Stimulated activated naive B cell treated with anti-CD40 and anti-IgM and Interleukin-4, amounts not matched to agents 10 μg/mL and 1 μg/mL and 100 μg/mL, for 72 hours (primary cell): ENCODE measurements at regions not wholly inside any gene's neighbourhood (a gene's known extent, or its start where the extent isn't known, plus 50 kb on each side); places are given as distances from the start of the nearest gene placed in this dataset.

Source experiments
- ATAC-seq, 2 donors: fragments of 150-1000 bp; cut with Tn5 transposase; replicated peaks; 2 replicates each; pipeline ENCODE4 v1.10.0; 2021; ENCODE audit warnings: moderate library complexity in 1 of 2
- DNase-seq: peaks from one replicate; pipeline ENCODE4 v3.0.0; 2021
- H3K27ac Mint-ChIP-seq: one replicate; pipeline ENCODE4 v1.8.0; 2022; ENCODE audit warnings: mild to moderate bottlenecking, mixed read lengths
- H3K27me3 Mint-ChIP-seq, 2 donors: one replicate each; pipeline ENCODE4 v1.8.0; 2022; ENCODE audit warnings: mixed read lengths in 2 of 2
- H3K36me3 Mint-ChIP-seq, 2 donors: one replicate each; pipeline ENCODE4 v1.8.0; 2022; ENCODE audit warnings: mixed read lengths in 2 of 2, mild to moderate bottlenecking in 1 of 2
- H3K4me1 Mint-ChIP-seq, 2 donors: one replicate each; pipeline ENCODE4 v1.8.0; 2022; ENCODE audit warnings: mixed read lengths in 2 of 2, mild to moderate bottlenecking in 1 of 2
- H3K4me3 Mint-ChIP-seq, 2 donors: one replicate each; pipeline ENCODE4 v1.8.0; 2022; ENCODE audit warnings: mild to moderate bottlenecking in 2 of 2, mixed read lengths in 2 of 2, moderate library complexity in 1 of 2
- H3K9me3 Mint-ChIP-seq, 2 donors: one replicate each; pipeline ENCODE4 v1.8.0; 2022; ENCODE audit warnings: mixed read lengths in 2 of 2, mild to moderate bottlenecking in 1 of 2

- no peak overlapping the region for H3K27ac Mint-ChIP-seq
- no peaks in the 10 kb centered on the region for H3K4me1 Mint-ChIP-seq
- H3K9me3 Mint-ChIP-seq = peaks cover 2 to 6% of the 10 kb centered on the region in 2 donors
- no peak overlapping the region for H3K4me3 Mint-ChIP-seq
- DNase-seq = no peak
- peaks cover 7 to 9% of the 10 kb centered on the region in 2 donors for H3K27me3 Mint-ChIP-seq
- ATAC-seq = no peak
- H3K36me3 Mint-ChIP-seq = no peaks in the 10 kb centered on the region
These were observed 123.1 kb upstream of the RASSF8 start for GRCh38 chr12:25835385-25835784.

- H3K4me3 Mint-ChIP-seq = no peak overlapping the region
- DNase-seq (no peak), ATAC-seq (no peak)
- peaks cover 2 to 6% of the 10 kb centered on the region in 2 donors for H3K9me3 Mint-ChIP-seq
- no peaks in the 10 kb centered on the region for H3K36me3 Mint-ChIP-seq
- H3K27ac Mint-ChIP-seq = no peak overlapping the region
- no peaks in the 10 kb centered on the region for H3K4me1 Mint-ChIP-seq
- peaks cover 0 to 9% of the 10 kb centered on the region in 2 donors for H3K27me3 Mint-ChIP-seq
These were observed 120.5 kb upstream of the RASSF8 start for GRCh38 chr12:25838007-25838406.

- Mint-ChIP-seq H3K27me3 (peaks cover 0 to 9% of the 10 kb centered on the region in 2 donors), H3K36me3 (no peaks in the 10 kb centered on the region), H3K4me1 (no peaks in the 10 kb centered on the region), H3K9me3 (peaks cover 2 to 6% of the 10 kb centered on the region in 2 donors), H3K27ac (no peak overlapping the region), H3K4me3 (no peak overlapping the region)
- DNase-seq (no peak), ATAC-seq (no peak)
These were observed 119.0 kb upstream of the RASSF8 start for GRCh38 chr12:25839470-25839869.

- Mint-ChIP-seq H3K4me3 (no peak overlapping the region), H3K27me3 (peaks cover 0 to 4% of the 10 kb centered on the region in 2 donors), H3K9me3 (peaks cover under 1 to 2% of the 10 kb centered on the region in 2 donors), H3K36me3 (no peaks in the 10 kb centered on the region), H3K27ac (no peak overlapping the region), H3K4me1 (no peaks in the 10 kb centered on the region)
- no peak for DNase-seq
- no peak for ATAC-seq
These were observed 117.6 kb upstream of the RASSF8 start for GRCh38 chr12:25840678-25841465.

GRCh38 chr12:25842254-25842653, 116.2 kb upstream of the RASSF8 start:
- H3K9me3 Mint-ChIP-seq = no peaks in the 10 kb centered on the region

GRCh38 chr12:25843976-25844375, 114.5 kb upstream of the RASSF8 start:
- Mint-ChIP-seq H3K4me3 (no peak overlapping the region), H3K27me3 (no peaks in the 10 kb centered on the region), H3K4me1 (no peaks in the 10 kb centered on the region), H3K9me3 (no peaks in the 10 kb centered on the region), H3K36me3 (no peaks in the 10 kb centered on the region), H3K27ac (no peak overlapping the region)
- no peak for ATAC-seq
- DNase-seq = no peak

More at GRCh38 chr12:25842254-25842653, 116.2 kb upstream of the RASSF8 start:
- Mint-ChIP-seq H3K27me3 (no peaks in the 10 kb centered on the region), H3K4me3 (no peak overlapping the region), H3K4me1 (no peaks in the 10 kb centered on the region), H3K27ac (no peak overlapping the region), H3K36me3 (no peaks in the 10 kb centered on the region)
- no peak for DNase-seq
- no peak for ATAC-seq

- DNase-seq = no peak
- H3K9me3 Mint-ChIP-seq = no peaks in the 10 kb centered on the region
- no peak for ATAC-seq
- H3K4me1 Mint-ChIP-seq = no peaks in the 10 kb centered on the region
- H3K27ac Mint-ChIP-seq = no peak overlapping the region
- H3K27me3 Mint-ChIP-seq = no peaks in the 10 kb centered on the region
- H3K4me3 Mint-ChIP-seq = no peak overlapping the region
- no peaks in the 10 kb centered on the region for H3K36me3 Mint-ChIP-seq
These were observed 113.1 kb upstream of the RASSF8 start for GRCh38 chr12:25845415-25845814.

GRCh38 chr12:25852792-25853191, 105.7 kb upstream of the RASSF8 start:
- Mint-ChIP-seq H3K9me3 (no peaks in the 10 kb centered on the region), H3K4me1 (no peaks in the 10 kb centered on the region)

GRCh38 chr12:25853316-25854095, 105.0 kb upstream of the RASSF8 start:
- Mint-ChIP-seq H3K27ac (no peak overlapping the region), H3K9me3 (no peaks in the 10 kb centered on the region), H3K4me1 (no peaks in the 10 kb centered on the region), H3K4me3 (no peak overlapping the region), H3K27me3 (peaks cover 0 to 12% of the 10 kb centered on the region in 2 donors), H3K36me3 (no peaks in the 10 kb centered on the region)
- DNase-seq = no peak
- no peak for ATAC-seq

More at GRCh38 chr12:25852792-25853191, 105.7 kb upstream of the RASSF8 start:
- H3K4me3 Mint-ChIP-seq = no peak overlapping the region
- peaks cover 0 to 12% of the 10 kb centered on the region in 2 donors for H3K27me3 Mint-ChIP-seq
- ATAC-seq (no peak), DNase-seq (no peak)
- H3K27ac Mint-ChIP-seq = no peak overlapping the region
- no peaks in the 10 kb centered on the region for H3K36me3 Mint-ChIP-seq

GRCh38 chr12:25854991-25855390, 103.5 kb upstream of the RASSF8 start:
- ATAC-seq (no peak), DNase-seq (no peak)
- H3K4me1 Mint-ChIP-seq = no peaks in the 10 kb centered on the region
- peaks cover 0 to 12% of the 10 kb centered on the region in 2 donors for H3K27me3 Mint-ChIP-seq
- no peaks in the 10 kb centered on the region for H3K36me3 Mint-ChIP-seq
- no peak overlapping the region for H3K27ac Mint-ChIP-seq
- no peak overlapping the region for H3K4me3 Mint-ChIP-seq
- H3K9me3 Mint-ChIP-seq = no peaks in the 10 kb centered on the region

GRCh38 chr12:25855716-25856115, 102.8 kb upstream of the RASSF8 start:
- ATAC-seq = no peak
- H3K27me3 Mint-ChIP-seq = peaks cover 0 to 12% of the 10 kb centered on the region in 2 donors
- H3K4me1 Mint-ChIP-seq = no peaks in the 10 kb centered on the region
- no peak overlapping the region for H3K4me3 Mint-ChIP-seq
- H3K27ac Mint-ChIP-seq = no peak overlapping the region
- no peaks in the 10 kb centered on the region for H3K36me3 Mint-ChIP-seq
- H3K9me3 Mint-ChIP-seq = no peaks in the 10 kb centered on the region
- no peak for DNase-seq

GRCh38 chr12:25859976-25860375, 98.5 kb upstream of the RASSF8 start:
- no peaks in the 10 kb centered on the region for H3K9me3 Mint-ChIP-seq
- no peak for DNase-seq
- H3K27me3 Mint-ChIP-seq = peaks cover 0 to 12% of the 10 kb centered on the region in 2 donors
- no peaks in the 10 kb centered on the region for H3K4me1 Mint-ChIP-seq
- no peak overlapping the region for H3K4me3 Mint-ChIP-seq
- ATAC-seq = no peak
- H3K36me3 Mint-ChIP-seq = no peaks in the 10 kb centered on the region
- H3K27ac Mint-ChIP-seq = no peak overlapping the region

GRCh38 chr12:25861226-25861625, 97.3 kb upstream of the RASSF8 start:
- no peaks in the 10 kb centered on the region for H3K4me1 Mint-ChIP-seq
- no peak for DNase-seq
- no peak overlapping the region for H3K4me3 Mint-ChIP-seq
- no peaks in the 10 kb centered on the region for H3K36me3 Mint-ChIP-seq
- H3K27me3 Mint-ChIP-seq = peaks cover 0 to 5% of the 10 kb centered on the region in 2 donors
- no peaks in the 10 kb centered on the region for H3K9me3 Mint-ChIP-seq
- ATAC-seq = no peak
- H3K27ac Mint-ChIP-seq = no peak overlapping the region

GRCh38 chr12:25864306-25865276, 93.9 kb upstream of the RASSF8 start:
- no peak for ATAC-seq
- H3K9me3 Mint-ChIP-seq = peaks cover 4% of the 10 kb centered on the region in 2 donors
- H3K27me3 Mint-ChIP-seq = no peaks in the 10 kb centered on the region
- H3K27ac Mint-ChIP-seq = no peak overlapping the region
- H3K4me1 Mint-ChIP-seq = no peaks in the 10 kb centered on the region
- no peak for DNase-seq
- no peak overlapping the region for H3K4me3 Mint-ChIP-seq
- H3K36me3 Mint-ChIP-seq = no peaks in the 10 kb centered on the region
